CD4-positive, alpha-beta T cell treated with Interleukin-10 for 1 hour (primary cell): ENCODE measurements at regions not wholly inside any gene's neighbourhood (a gene's known extent, or its start where the extent isn't known, plus 50 kb on each side); places are given as distances from the start of the nearest gene placed in this dataset.
"Not testable (repeated sequence)": the region's sequence is repeated elsewhere in the genome, so short reads cannot be mapped to it uniquely, and the experiment has no call there.

ENCODE experiments used
- DNase-seq: peaks from one replicate; pipeline ENCODE4 v3.0.0-alpha.2; 2020

GRCh38 chr5:87732875-87733768, 320.4 kb upstream of the CCNH start:
- DNase-seq, result no peak

- DNase-seq, result no peak
Observed at GRCh38 chr5:87729781-87730180, 317.1 kb upstream of the CCNH start.

GRCh38 chr5:87722286-87722685, 309.6 kb upstream of the CCNH start:
- DNase-seq, result no peak

- not testable (repeated sequence) for DNase-seq
Observed at GRCh38 chr5:87718224-87718925, 305.6 kb upstream of the CCNH start.

GRCh38 chr5:87717761-87718160, 305.0 kb upstream of the CCNH start:
- no peak for DNase-seq

- DNase-seq, result no peak
Observed at GRCh38 chr5:87705876-87706275, 293.1 kb upstream of the CCNH start.

- DNase-seq, result no peak
Observed at GRCh38 chr5:87686975-87687374, 274.2 kb upstream of the CCNH start.

GRCh38 chr5:87686018-87686417, 273.3 kb upstream of the CCNH start:
- no peak for DNase-seq

- DNase-seq, result no peak
Observed at GRCh38 chr5:87674235-87674634, 261.5 kb upstream of the CCNH start.

- no peak for DNase-seq
Observed at GRCh38 chr5:87671146-87671545, 258.4 kb upstream of the CCNH start.

GRCh38 chr5:87665166-87665565, 252.4 kb upstream of the CCNH start:
- no peak for DNase-seq

GRCh38 chr5:87661784-87662566, 249.2 kb upstream of the CCNH start:
- no peak for DNase-seq

- DNase-seq, result no peak
Observed at GRCh38 chr5:87653242-87653641, 240.5 kb upstream of the CCNH start.

GRCh38 chr5:87650284-87650683, 237.6 kb upstream of the CCNH start:
- no peak for DNase-seq

- DNase-seq, result no peak
Observed at GRCh38 chr5:87649455-87649854, 236.7 kb upstream of the CCNH start.

GRCh38 chr5:87645224-87645623, 232.5 kb upstream of the CCNH start:
- DNase-seq, result no peak

- DNase-seq, result no peak
Observed at GRCh38 chr5:87640902-87641301, 228.2 kb upstream of the CCNH start.

- no peak for DNase-seq
Observed at GRCh38 chr5:87627363-87627762, 214.6 kb upstream of the CCNH start.

- no peak for DNase-seq
Observed at GRCh38 chr5:87608385-87608784, 195.7 kb upstream of the CCNH start.

- no peak for DNase-seq
Observed at GRCh38 chr5:87605663-87606062, 192.9 kb upstream of the CCNH start.

- DNase-seq, result no peak
Observed at GRCh38 chr5:87599778-87600177, 187.0 kb upstream of the CCNH start.

- no peak for DNase-seq
Observed at GRCh38 chr5:87598460-87598859, 185.7 kb upstream of the CCNH start.

- DNase-seq, result no peak
Observed at GRCh38 chr5:87594566-87594965, 181.8 kb upstream of the CCNH start.

- no peak for DNase-seq
Observed at GRCh38 chr5:87589587-87589986, 176.9 kb upstream of the CCNH start.
